Activated naive CD4-positive, alpha-beta T cell treated with anti-CD3 and anti-CD28 coated beads, Interleukin-2, amount 50 U/mL, for 24 hours (primary cell): ENCODE measurements at regions not wholly inside any gene's neighbourhood (a gene's known extent, or its start where the extent isn't known, plus 50 kb on each side); places are given as distances from the start of the nearest gene placed in this dataset.

Experiments
- H3K27ac Mint-ChIP-seq: one replicate; pipeline ENCODE4 v1.8.0; 2021; ENCODE audit warnings: mild to moderate bottlenecking, mixed read lengths
- H3K27me3 Mint-ChIP-seq: one replicate; pipeline ENCODE4 v1.8.0; 2021; ENCODE audit warnings: mixed read lengths
- H3K36me3 Mint-ChIP-seq: one replicate; pipeline ENCODE4 v1.8.0; 2021; ENCODE audit warnings: mixed read lengths
- H3K4me1 Mint-ChIP-seq: one replicate; pipeline ENCODE4 v1.8.0; 2021; ENCODE audit warnings: mixed read lengths
- H3K4me3 Mint-ChIP-seq: one replicate; pipeline ENCODE4 v1.8.0; 2021; ENCODE audit warnings: mild to moderate bottlenecking, mixed read lengths
- H3K9me3 Mint-ChIP-seq: one replicate; pipeline ENCODE4 v1.8.0; 2021; ENCODE audit warnings: mixed read lengths

DNA sequence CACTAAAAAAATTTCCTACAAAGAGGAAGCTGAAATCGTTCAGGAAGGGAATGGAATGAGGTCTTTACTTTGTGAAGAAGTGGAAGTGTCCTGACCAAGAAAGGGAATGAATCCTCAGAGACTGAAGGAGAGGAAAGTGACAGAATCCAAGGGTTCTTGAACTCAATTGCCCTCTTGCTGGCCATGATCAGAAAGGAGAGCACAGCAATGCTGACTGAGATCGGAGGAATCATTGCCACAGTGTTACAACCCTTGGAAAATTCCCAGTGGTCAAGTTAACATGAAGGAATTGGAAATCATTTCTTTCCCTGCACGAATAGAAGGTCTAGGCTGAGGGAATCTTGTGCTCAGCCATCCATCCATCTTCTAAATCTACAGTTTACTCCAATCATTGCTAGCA is 190.0 kb upstream of the NEIL3 start:
- Mint-ChIP-seq H3K4me3 (no peak overlapping the region), H3K27me3 (no peaks in the 10 kb centered on the region), H3K36me3 (no peaks in the 10 kb centered on the region), H3K27ac (no peak overlapping the region), H3K4me1 (no peaks in the 10 kb centered on the region), H3K9me3 (peaks cover 8% of the 10 kb centered on the region)

DNA sequence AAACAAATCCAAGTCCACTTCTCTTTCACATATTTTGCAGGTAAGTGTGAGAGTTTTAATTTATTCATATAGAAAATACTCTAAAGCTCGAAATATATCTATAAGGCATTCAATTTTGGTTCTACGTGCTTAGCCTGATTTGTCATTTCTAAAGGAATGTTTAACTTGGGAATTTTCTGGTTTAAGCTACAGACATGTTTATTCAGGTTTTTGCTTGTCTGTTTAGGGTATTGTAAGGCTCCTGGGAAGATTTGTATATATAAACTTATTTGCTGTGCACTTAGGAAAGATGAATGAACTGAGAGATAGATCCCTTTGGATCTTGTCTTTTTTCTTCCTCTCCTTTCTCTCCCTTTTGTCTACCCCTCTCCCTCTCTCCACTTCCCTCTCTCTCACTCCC is 185.9 kb upstream of the NEIL3 start:
- Mint-ChIP-seq H3K9me3 (peaks cover 11% of the 10 kb centered on the region), H3K4me3 (no peak overlapping the region), H3K4me1 (no peaks in the 10 kb centered on the region), H3K36me3 (no peaks in the 10 kb centered on the region), H3K27me3 (no peaks in the 10 kb centered on the region), H3K27ac (no peak overlapping the region)

DNA sequence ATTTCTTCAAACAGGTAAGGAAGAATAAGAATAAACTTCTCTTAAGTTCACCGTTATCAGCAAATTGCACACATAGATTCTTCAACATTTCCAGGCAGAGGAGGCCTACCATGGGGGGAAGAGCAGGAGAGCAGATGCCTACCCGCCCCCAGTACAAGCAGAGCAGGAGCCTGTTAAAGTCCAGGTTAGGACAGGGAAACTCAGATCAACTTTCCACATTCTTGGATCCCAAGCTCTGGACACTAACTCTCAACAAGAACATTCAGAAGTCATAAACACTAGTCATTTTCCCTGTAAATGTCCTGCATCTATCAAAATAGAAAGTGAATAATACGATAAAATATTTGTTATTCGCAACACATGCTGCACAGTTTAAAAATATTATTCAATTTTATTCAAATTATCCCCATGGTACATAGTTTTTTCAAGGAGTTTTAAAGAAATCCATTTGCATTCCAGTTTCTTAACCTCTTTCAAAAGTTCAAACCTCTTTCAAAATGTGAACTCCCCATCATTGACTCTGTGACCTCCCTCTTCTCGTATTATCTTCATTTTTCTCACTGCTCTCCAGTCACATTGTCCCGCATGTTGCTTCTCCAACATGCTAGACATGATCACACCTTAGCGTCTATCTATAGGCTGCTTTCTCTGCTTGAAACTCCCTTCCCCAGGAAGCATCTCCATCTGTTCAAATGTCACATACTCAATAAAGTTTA is 185.2 kb upstream of the NEIL3 start:
- peaks cover 10% of the 10 kb centered on the region for H3K9me3 Mint-ChIP-seq
- H3K27me3 Mint-ChIP-seq = no peaks in the 10 kb centered on the region
- H3K36me3 Mint-ChIP-seq = no peaks in the 10 kb centered on the region
- H3K4me1 Mint-ChIP-seq = no peaks in the 10 kb centered on the region
- no peak overlapping the region for H3K4me3 Mint-ChIP-seq
- no peak overlapping the region for H3K27ac Mint-ChIP-seq

DNA sequence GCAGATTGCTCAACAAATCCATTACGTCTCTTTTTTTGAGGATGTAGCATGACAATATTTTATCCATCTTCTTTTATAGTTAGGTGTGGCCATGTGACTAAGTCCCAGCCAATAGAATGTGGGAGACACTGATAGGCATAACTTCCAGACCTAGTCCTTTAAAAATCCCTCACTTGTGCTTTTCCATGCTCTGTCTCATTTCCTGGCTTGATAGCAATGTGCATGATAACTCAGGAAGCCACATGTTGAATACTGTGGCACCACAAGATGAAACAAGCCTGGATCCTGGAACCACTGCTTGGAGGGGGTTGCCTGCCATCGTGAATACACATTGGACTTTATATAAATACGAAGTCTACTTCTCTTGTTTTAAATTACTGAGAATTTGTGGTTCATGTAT is 184.0 kb upstream of the NEIL3 start:
- Mint-ChIP-seq H3K4me1 (no peaks in the 10 kb centered on the region), H3K9me3 (peaks cover 6% of the 10 kb centered on the region), H3K27me3 (no peaks in the 10 kb centered on the region), H3K4me3 (no peak overlapping the region), H3K36me3 (no peaks in the 10 kb centered on the region), H3K27ac (no peak overlapping the region)

DNA sequence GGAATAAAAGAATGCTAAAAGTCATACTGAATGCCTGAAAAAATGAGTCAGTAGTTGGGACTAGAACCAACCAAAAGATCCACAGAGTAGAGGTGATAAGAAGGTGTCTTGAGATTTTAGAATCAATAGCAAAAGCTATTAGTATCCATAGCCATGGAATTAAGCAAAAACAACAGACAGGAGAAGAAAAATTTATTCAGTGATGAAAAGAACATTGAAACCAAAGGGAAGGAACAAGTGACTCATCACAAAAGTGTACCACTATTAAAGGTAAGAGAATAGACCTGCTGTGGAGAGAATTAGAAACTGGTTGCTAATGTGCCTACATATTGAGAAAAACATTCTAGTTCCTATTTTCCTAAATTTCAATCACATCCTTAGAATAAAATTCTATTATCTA is 182.0 kb upstream of the NEIL3 start:
- Mint-ChIP-seq H3K27me3 (no peaks in the 10 kb centered on the region), H3K4me3 (no peak overlapping the region)

DNA sequence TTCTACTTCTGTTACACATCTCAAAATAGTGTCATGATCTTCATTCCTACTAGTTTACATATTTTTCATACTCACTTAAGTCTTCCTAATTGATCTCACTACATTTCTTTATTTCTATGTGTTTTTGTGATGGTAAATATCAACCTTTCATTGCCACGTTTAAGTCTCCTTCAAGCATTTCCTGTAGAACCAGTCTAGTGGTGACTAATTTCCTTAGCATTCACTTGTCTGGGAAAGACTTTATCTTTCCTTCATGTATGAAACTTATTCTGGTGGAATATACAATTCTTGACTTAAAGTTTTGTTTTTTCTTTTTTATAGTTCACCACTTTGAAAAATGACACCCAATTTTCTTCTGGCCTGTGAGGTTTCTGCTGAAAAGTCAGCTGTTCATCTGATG is 181.4 kb upstream of the NEIL3 start:
- H3K9me3 Mint-ChIP-seq = peaks cover 6% of the 10 kb centered on the region
- H3K36me3 Mint-ChIP-seq = no peaks in the 10 kb centered on the region
- H3K27me3 Mint-ChIP-seq = no peaks in the 10 kb centered on the region
- H3K4me3 Mint-ChIP-seq = no peak overlapping the region
- no peak overlapping the region for H3K27ac Mint-ChIP-seq
- no peaks in the 10 kb centered on the region for H3K4me1 Mint-ChIP-seq

More for the DNA sequence above, 182.0 kb upstream of the NEIL3 start:
- Mint-ChIP-seq H3K9me3 (peaks cover 6% of the 10 kb centered on the region), H3K4me1 (no peaks in the 10 kb centered on the region), H3K36me3 (no peaks in the 10 kb centered on the region), H3K27ac (no peak overlapping the region)

DNA sequence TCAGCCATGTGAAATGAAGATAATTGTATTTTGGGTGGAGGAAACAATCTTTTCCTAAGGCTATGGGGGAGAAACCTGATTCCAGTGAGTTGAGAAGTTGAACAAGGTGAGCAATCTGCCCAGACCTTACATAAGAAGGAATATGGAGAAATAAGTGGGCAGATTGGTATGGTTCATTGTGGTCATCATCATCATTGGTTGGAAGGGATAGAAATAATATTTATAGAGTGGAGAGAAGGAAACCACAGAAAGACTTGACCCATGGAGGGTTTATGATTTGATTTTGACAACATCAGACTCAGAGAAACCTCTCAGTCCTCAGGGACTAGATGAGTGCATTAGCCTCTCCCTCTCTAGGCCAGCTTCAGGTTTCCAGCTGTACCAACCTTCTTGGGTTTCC is 177.9 kb upstream of the NEIL3 start:
- Mint-ChIP-seq H3K4me1 (no peaks in the 10 kb centered on the region), H3K9me3 (peaks cover 6% of the 10 kb centered on the region), H3K27ac (no peak overlapping the region), H3K4me3 (no peak overlapping the region), H3K36me3 (no peaks in the 10 kb centered on the region), H3K27me3 (no peaks in the 10 kb centered on the region)

DNA sequence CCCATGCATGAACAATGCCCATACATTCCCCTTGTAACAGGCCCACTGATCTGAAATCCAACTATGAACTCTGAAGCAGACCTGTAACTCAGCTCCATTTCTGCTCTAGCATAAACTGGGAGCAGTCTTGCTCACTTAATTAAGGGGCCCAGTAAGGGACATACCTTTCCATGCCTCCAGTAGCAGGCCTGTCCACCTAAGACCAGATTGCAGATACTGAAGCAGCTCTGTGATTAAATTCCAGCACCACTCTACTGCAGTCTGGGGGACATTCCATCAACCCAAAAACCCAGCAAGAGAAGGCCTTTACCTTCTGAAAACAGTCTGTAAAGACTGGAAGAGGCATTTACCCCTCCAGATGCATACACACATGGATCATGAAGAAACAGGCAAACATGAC is 162.0 kb upstream of the NEIL3 start:
- Mint-ChIP-seq H3K27ac (no peak overlapping the region), H3K9me3 (no peaks in the 10 kb centered on the region), H3K36me3 (no peaks in the 10 kb centered on the region), H3K4me1 (no peaks in the 10 kb centered on the region), H3K4me3 (no peak overlapping the region), H3K27me3 (no peaks in the 10 kb centered on the region)

DNA sequence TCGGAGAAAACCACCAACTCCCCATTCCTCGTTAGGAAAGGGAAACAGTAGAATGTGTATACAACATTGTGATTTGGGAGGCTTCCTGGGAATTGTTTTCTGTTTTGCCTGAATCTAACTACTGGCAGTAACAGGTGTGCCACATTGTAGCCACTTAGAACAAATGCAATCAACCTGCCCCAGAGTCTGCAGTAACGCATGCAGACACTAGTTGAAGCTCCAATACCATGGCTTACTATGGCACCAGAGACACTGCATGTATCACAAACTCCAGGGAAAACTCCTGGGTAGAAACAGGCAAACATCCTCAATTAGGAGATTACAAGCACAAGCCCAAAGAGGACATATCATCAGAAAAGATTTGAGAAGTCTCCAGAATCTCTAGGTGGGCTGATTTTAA is 154.2 kb upstream of the NEIL3 start:
- Mint-ChIP-seq H3K4me1 (no peaks in the 10 kb centered on the region), H3K4me3 (no peak overlapping the region), H3K27me3 (peaks cover 3% of the 10 kb centered on the region), H3K27ac (no peak overlapping the region), H3K9me3 (no peaks in the 10 kb centered on the region), H3K36me3 (no peaks in the 10 kb centered on the region)

DNA sequence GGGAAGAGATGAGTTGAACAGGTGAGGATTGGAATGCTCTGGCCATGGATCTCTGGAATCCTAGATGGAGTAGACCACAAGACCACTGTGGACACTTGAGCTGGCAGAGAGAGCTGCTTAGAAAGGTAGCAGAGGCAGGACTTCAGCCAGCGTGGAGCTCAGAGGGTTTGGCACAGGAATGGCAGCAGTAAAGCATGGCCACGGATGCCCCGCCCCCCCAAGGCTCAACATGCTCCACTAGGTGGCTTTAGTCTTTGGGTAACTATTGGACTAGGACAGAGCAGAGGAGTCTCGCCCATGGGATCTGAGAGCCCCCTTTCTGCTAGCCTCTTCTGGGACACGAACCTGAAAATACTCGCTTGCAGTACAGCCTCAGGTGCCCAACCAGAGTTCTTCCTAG is 150.1 kb upstream of the NEIL3 start:
- Mint-ChIP-seq H3K27me3 (peaks cover 3% of the 10 kb centered on the region), H3K36me3 (no peaks in the 10 kb centered on the region), H3K9me3 (no peaks in the 10 kb centered on the region), H3K4me3 (no peak overlapping the region), H3K27ac (no peak overlapping the region), H3K4me1 (no peaks in the 10 kb centered on the region)

DNA sequence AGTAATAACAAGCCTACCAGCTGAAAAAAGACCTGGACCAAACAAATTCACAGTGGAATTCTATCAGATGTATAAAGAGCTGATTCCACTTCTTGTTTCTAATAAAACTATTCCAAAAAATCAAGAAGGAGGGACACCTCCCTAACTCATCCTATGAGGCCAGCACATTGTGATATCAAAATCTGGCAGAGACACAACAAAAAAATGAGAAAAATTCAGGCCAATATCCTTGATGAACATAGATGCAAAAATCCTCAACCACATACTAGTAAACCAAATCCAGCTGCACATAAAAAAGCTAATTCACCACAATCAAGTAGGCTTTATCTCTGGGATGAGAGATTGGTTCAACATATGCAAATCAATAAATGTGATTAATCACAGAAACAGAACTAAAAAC is 147.9 kb upstream of the NEIL3 start:
- Mint-ChIP-seq H3K4me1 (no peaks in the 10 kb centered on the region), H3K4me3 (no peak overlapping the region), H3K27me3 (peaks cover 1% of the 10 kb centered on the region), H3K9me3 (no peaks in the 10 kb centered on the region), H3K36me3 (no peaks in the 10 kb centered on the region), H3K27ac (no peak overlapping the region)

DNA sequence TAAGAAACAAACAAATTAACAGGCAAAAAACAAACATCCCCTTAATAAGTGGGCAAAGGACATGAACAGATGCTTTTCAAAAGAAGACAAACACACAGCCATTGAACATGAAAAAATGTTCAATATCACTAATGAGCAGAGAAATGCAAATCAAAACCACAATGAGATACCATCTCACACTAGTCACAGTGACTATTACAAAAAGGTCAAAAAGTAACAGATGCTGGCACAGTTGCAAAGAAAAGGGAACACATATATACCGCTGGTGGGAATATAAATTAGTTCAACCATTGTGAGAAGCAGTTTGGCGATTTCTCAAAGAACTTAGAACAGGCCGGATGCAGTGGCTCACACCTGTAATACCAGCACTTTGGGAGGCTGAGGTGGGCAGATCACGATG is 146.1 kb upstream of the NEIL3 start:
- Mint-ChIP-seq H3K36me3 (no peaks in the 10 kb centered on the region), H3K27me3 (peaks cover 1% of the 10 kb centered on the region), H3K27ac (no peak overlapping the region)

DNA sequence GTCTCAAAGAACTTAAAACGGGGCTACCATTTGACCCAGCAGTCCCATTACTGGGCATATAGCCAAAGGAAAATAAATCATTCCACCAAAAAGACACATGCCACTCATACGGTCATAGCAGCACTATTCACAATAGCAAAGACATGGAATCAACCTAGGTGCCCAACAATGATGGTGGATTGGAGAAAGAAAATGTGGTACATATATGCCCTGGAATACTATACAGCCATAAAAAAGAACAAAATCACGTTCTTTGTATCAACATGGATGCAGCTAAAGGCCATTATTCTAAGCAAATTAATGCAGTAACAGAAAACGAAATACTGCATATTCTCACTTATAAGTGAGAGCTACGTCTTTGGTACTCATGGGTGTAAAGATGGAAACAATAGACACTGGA is 138.1 kb upstream of the NEIL3 start:
- H3K36me3 Mint-ChIP-seq = no peaks in the 10 kb centered on the region
- H3K27ac Mint-ChIP-seq = no peak overlapping the region
- no peaks in the 10 kb centered on the region for H3K9me3 Mint-ChIP-seq

More for the DNA sequence above, 146.1 kb upstream of the NEIL3 start:
- H3K4me1 Mint-ChIP-seq = no peaks in the 10 kb centered on the region
- H3K9me3 Mint-ChIP-seq = no peaks in the 10 kb centered on the region
- H3K4me3 Mint-ChIP-seq = no peak overlapping the region

DNA sequence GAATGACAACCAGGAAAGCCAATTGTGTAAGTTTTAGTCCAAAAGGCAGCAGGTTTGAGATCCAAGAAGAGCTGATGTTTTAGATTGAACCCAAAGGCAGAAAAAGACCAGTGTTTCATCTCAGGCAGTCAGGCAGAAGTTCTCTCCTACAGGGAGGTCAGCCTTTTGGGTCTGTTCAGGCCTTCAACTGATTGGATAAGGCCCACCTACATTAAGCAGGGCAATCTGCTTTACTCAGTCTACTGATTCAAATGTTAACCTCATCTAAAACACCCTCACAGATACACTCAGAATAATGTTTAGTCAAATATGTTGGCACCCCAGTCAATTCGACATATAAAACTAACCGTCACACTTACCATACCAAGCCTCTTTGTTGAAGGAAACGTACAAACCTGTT is 134.2 kb upstream of the NEIL3 start:
- Mint-ChIP-seq H3K36me3 (no peaks in the 10 kb centered on the region), H3K9me3 (no peaks in the 10 kb centered on the region), H3K27me3 (no peaks in the 10 kb centered on the region), H3K4me1 (no peaks in the 10 kb centered on the region), H3K4me3 (no peak overlapping the region), H3K27ac (no peak overlapping the region)

More for the DNA sequence above, 138.1 kb upstream of the NEIL3 start:
- H3K4me1 Mint-ChIP-seq = no peaks in the 10 kb centered on the region
- H3K4me3 Mint-ChIP-seq = no peak overlapping the region
- peaks cover 1% of the 10 kb centered on the region for H3K27me3 Mint-ChIP-seq

DNA sequence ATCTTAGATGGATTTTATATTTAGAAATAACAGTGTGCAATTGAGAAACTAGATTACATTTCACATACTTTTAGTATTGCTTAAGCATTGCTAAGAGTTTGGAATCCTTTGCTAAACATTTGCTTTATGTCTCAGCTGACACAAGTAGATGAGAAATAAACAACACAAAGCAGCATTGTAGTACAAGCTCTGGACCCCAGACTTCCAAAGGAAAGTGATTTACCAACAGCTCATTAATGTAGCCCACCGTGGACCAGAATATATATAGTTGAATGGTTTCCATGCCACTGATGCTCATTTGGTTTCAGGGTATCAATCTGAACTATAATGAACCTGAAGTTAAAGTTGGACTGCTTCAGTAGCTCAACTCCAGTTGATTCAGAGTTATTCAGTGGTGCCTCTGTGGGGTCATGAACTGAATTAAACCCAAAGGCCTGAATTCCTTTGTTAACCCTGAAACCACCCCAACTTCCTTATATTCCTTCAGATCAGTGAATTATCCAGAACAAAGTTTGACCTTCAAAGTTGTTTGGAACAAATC is 132.1 kb upstream of the NEIL3 start:
- H3K27ac Mint-ChIP-seq = no peak overlapping the region
- H3K27me3 Mint-ChIP-seq = no peaks in the 10 kb centered on the region
- H3K4me3 Mint-ChIP-seq = no peak overlapping the region
- H3K4me1 Mint-ChIP-seq = no peaks in the 10 kb centered on the region
- H3K9me3 Mint-ChIP-seq = no peaks in the 10 kb centered on the region
- H3K36me3 Mint-ChIP-seq = no peaks in the 10 kb centered on the region

DNA sequence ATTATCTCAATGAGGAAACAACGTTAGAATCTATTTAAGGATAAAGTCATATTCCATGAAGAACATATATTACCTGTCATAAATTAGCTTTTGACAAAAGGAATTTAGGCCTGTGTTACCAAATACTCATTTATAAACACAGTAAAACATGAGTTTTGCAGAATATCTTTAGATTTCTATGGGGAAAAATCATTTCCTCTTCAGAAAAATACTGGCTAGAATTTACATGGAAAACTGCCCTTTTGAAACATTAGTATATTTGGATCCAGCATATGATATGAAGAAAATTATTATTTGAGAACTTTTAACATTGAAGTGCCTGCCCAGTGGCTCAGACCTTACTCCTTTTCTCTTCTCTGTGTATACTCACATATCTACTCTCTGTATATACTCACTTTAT is 131.4 kb upstream of the NEIL3 start:
- no peak overlapping the region for H3K4me3 Mint-ChIP-seq
- H3K36me3 Mint-ChIP-seq = no peaks in the 10 kb centered on the region
- no peak overlapping the region for H3K27ac Mint-ChIP-seq
- H3K9me3 Mint-ChIP-seq = no peaks in the 10 kb centered on the region
- H3K4me1 Mint-ChIP-seq = no peaks in the 10 kb centered on the region
- no peaks in the 10 kb centered on the region for H3K27me3 Mint-ChIP-seq

DNA sequence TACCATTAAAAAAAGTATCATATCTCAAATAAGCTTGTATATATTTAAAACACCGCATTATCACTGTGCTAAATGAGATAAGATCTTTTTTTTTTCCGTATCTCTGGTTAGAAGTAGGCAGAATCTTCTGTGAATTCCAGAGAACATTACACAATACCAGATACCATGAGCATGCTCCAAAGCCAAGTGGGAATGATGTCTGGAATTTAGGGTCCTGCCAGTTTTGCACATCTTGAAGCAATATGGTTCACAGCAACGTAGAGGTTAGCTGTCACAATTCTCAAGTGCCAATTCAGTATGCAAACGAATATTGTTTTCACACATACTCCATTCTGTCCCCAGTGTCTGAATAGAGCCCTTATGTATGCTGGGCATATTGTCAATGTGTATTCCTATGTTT is 127.5 kb upstream of the NEIL3 start:
- no peaks in the 10 kb centered on the region for H3K36me3 Mint-ChIP-seq
- H3K27me3 Mint-ChIP-seq = no peaks in the 10 kb centered on the region
- no peak overlapping the region for H3K4me3 Mint-ChIP-seq
- no peaks in the 10 kb centered on the region for H3K9me3 Mint-ChIP-seq
- no peaks in the 10 kb centered on the region for H3K4me1 Mint-ChIP-seq
- H3K27ac Mint-ChIP-seq = no peak overlapping the region
